ENCODE measurements at regions not wholly inside any gene's neighbourhood (a gene's known extent, or its start where the extent isn't known, plus 50 kb on each side); places are given as distances from the start of the nearest gene placed in this dataset.

- no peak overlapping the region for H4K5ac ChIP-seq (ENCODE audit: low read depth, low read length)
- no peaks in the 10 kb centered on the region for H4K20me1 ChIP-seq (ENCODE audit: insufficient read depth, low read length)
- no peak overlapping the region for H3K56ac ChIP-seq (ENCODE audit: extremely low read depth, insufficient read depth, low read length)
- H3K18ac ChIP-seq (ENCODE audit: low read depth, low read length) = no peak overlapping the region
- H2BK5ac ChIP-seq (ENCODE audit: low read depth, low read length, poor library complexity, severe bottlenecking) = no peak overlapping the region
- no peak overlapping the region for H2BK20ac ChIP-seq (ENCODE audit: low read depth, low read length)
- TF ChIP-seq CTCF (conservative IDR thresholded peaks at IDR 0.05; ENCODE audit: low read depth, low read length) = no peak
- TF ChIP-seq MXI1 (IDR thresholded peaks at IDR 0.05; ENCODE audit: borderline replicate concordance, low read depth, low read length) = no peak
- no peak for TF ChIP-seq RFX5 (IDR thresholded peaks at IDR 0.05; ENCODE audit: low read depth, low read length)
- no peak for TF ChIP-seq POLR2A (IDR thresholded peaks at IDR 0.05; ENCODE audit: low read depth, low read length)
- no peak for TF ChIP-seq BHLHE40 (IDR thresholded peaks at IDR 0.05; ENCODE audit: low read depth, low read length)
- TF ChIP-seq FOS (IDR thresholded peaks at IDR 0.05; ENCODE audit: low read depth, low read length) = no peak
- TF ChIP-seq SMC3 (IDR thresholded peaks at IDR 0.05; ENCODE audit: low read depth, low read length) = no peak
- no peak for TF ChIP-seq MAFK (IDR thresholded peaks at IDR 0.05; ENCODE audit: low read depth, low read length)
- TF ChIP-seq, protein P1, sequence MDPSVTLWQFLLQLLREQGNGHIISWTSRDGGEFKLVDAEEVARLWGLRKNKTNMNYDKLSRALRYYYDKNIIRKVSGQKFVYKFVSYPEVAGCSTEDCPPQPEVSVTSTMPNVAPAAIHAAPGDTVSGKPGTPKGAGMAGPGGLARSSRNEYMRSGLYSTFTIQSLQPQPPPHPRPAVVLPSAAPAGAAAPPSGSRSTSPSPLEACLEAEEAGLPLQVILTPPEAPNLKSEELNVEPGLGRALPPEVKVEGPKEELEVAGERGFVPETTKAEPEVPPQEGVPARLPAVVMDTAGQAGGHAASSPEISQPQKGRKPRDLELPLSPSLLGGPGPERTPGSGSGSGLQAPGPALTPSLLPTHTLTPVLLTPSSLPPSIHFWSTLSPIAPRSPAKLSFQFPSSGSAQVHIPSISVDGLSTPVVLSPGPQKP (IDR thresholded peaks at IDR 0.05; ENCODE audit: borderline replicate concordance, low read depth, low read length) = no peak
- no peak for TF ChIP-seq CHD1 (IDR thresholded peaks at IDR 0.05; ENCODE audit: low read depth, low read length)
- no peak for TF ChIP-seq RCOR1 (IDR thresholded peaks at IDR 0.05; ENCODE audit: insufficient replicate concordance, low read length)
- no peak for TF ChIP-seq MAZ (IDR thresholded peaks at IDR 0.05; ENCODE audit: borderline replicate concordance, low read depth, low read length)
- no peak for DNase-seq
- H3K79me1 ChIP-seq (ENCODE audit: low read depth in 1 of 2, low read length in 2 of 2) = no peaks in the 10 kb centered on the region
- H3K9me1 ChIP-seq (ENCODE audit: insufficient read depth, low read length) = no peaks in the 10 kb centered on the region
- H3K4me2 ChIP-seq (ENCODE audit: low read depth, low read length) = no peak overlapping the region
- no peak overlapping the region for H2AFZ ChIP-seq (replicated peaks; ENCODE audit: low read length, poor library complexity)
- no peak overlapping the region for H4K91ac ChIP-seq (ENCODE audit: insufficient read depth, low read depth, low read length)
- no peak overlapping the region for H2AK5ac ChIP-seq (ENCODE audit: low read depth, low read length)
- no peak overlapping the region for H3K9ac ChIP-seq (ENCODE audit: low read depth, low read length)
- no TSS peak for BruUV-seq (replicated peaks)
- ATAC-seq (ENCODE audit: low read depth) = no peak
- no peak overlapping the region for H3K23ac ChIP-seq (ENCODE audit: low read depth, low read length)
- H3K4ac ChIP-seq (ENCODE audit: low read depth, low read length) = no peak overlapping the region
- CTCF ChIA-PET = no interaction called here
- POLR2A ChIA-PET (ENCODE audit: unreplicated experiment) = no interaction called here
- in situ Hi-C loops (cut with MboI; ENCODE audit: low sequenced_read_pairs) (no loop called here), dilution Hi-C loops (cut with HindIII; ENCODE audit: low sequenced_read_pairs, unreplicated experiment) (no loop called here), intact Hi-C loops (cut with micrococcal nuclease) (no loop called here)
- H2BK120ac ChIP-seq (ENCODE audit: low read depth, low read length) = no peak overlapping the region
- H3K9me3 ChIP-seq (ENCODE audit: control insufficient read depth, insufficient read depth, low read length) = no peaks in the 10 kb centered on the region
- H3K36me3 ChIP-seq (ENCODE audit: control insufficient read depth, insufficient read depth, low read length) = no peaks in the 10 kb centered on the region
- no peak overlapping the region for H3K27ac ChIP-seq (ENCODE audit: insufficient read depth, low read length)
- no peaks in the 10 kb centered on the region for H3K27me3 ChIP-seq (ENCODE audit: control insufficient read depth, insufficient read depth, low read length)
- no peak overlapping the region for H3K4me3 ChIP-seq (ENCODE audit: insufficient read depth, low read depth, low read length)
- no peak overlapping the region for H4K8ac ChIP-seq (ENCODE audit: low read depth in 2 of 2, low read length in 2 of 2)
- H2AK9ac ChIP-seq (replicated peaks; ENCODE audit: low read depth, low read length, poor library complexity) = no peak overlapping the region
- H2BK15ac ChIP-seq (ENCODE audit: low read depth, low read length) = no peak overlapping the region
- no peak overlapping the region for H3K14ac ChIP-seq (replicated peaks; ENCODE audit: low read depth, low read length)
- no peaks in the 10 kb centered on the region for H3K4me1 ChIP-seq (ENCODE audit: control insufficient read depth, insufficient read depth, low read length)
Measured at GRCh38 chr3:86673991-86674390, 317.0 kb downstream of the VGLL3 start.
